Esophagus muscularis mucosa (tissue), 4 donors: ENCODE measurements at regions not wholly inside any gene's neighbourhood (a gene's known extent, or its start where the extent isn't known, plus 50 kb on each side); places are given as distances from the start of the nearest gene placed in this dataset.

ENCODE experiments used
- DNase-seq: peaks from one replicate; pipeline ENCODE4 v3.0.0-alpha.2; 2017; ENCODE audit errors: extremely low spot score
- H3K27ac ChIP-seq, 4 donors: fragments of 200-600 bp; sonication (generic); replicated peaks in 1 of 4; 1 replicate in 3 of 4; 2 replicates in 1 of 4; pipeline ENCODE4 v1.5.1; 2016 to 2019; ENCODE audit warnings: mild to moderate bottlenecking in 1 of 4
- H3K27me3 ChIP-seq, 4 donors: fragments of 200-600 bp; sonication (generic); one replicate each; pipeline versions ENCODE4 v1.5.1 to v1.6.0; 2016 to 2019
- H3K36me3 ChIP-seq, 4 donors: fragments of 200-600 bp; sonication (generic); one replicate each; pipeline ENCODE4 v1.5.1; 2016 to 2019
- H3K4me1 ChIP-seq, 4 donors: fragments of 200-600 bp; sonication (generic); one replicate each; pipeline ENCODE4 v1.5.1; 2016 to 2019
- H3K4me3 ChIP-seq, 4 donors: fragments of 200-600 bp; sonication (generic); 1 replicate in 2 of 4; 2 replicates in 2 of 4; pipeline ENCODE4 v1.5.1; 2016 to 2019; ENCODE audit warnings: mild to moderate bottlenecking in 4 of 4, moderate library complexity in 1 of 4
- H3K9me3 ChIP-seq, 4 donors: fragments of 200-600 bp; sonication (generic); 1 replicate in 3 of 4; 2 replicates in 1 of 4; pipeline ENCODE4 v1.5.1; 2016 to 2019
- CTCF ChIP-seq, 3 experiments: fragments of 200-600 bp in 2 of 3; fragments of 450-650 bp in 1 of 3; sonication (generic) in 2 of 3; IDR thresholded peaks; one replicate each; pipeline ENCODE4 v1.5.1; 2017 to 2019; ENCODE audit warnings: antibody characterized with exemption in 3 of 3, mild to moderate bottlenecking in 2 of 3, moderate library complexity in 1 of 3
- EP300 ChIP-seq: sonication (generic); formaldehyde crosslinking; IDR thresholded peaks from one replicate; pipeline ENCODE4 v1.6.1; 2017; ENCODE audit warnings: antibody characterized with exemption
- POLR2A ChIP-seq: fragments of 450-650 bp; IDR thresholded peaks from one replicate; pipeline ENCODE4 v1.6.1; 2017; ENCODE audit warnings: antibody characterized with exemption, moderate library complexity, mild to moderate bottlenecking, low read depth
- POLR2AphosphoS5 ChIP-seq, 2 donors: sonication (generic); formaldehyde crosslinking; IDR thresholded peaks; one replicate each; pipeline ENCODE4 v1.6.1; 2017; ENCODE audit warnings: antibody characterized with exemption in 2 of 2
- WGBS: methylation state at CpG from one replicate; pipeline ENCODE4 v1.1.5; 2018; 5-methylcytosine and 5-hydroxymethylcytosine counted together
- intact Hi-C: fragments of 100-400 bp; cut with DNase I; formaldehyde crosslinking; loops from one replicate; pipeline ENCODE4 v1.15.1; 2023

DNA sequence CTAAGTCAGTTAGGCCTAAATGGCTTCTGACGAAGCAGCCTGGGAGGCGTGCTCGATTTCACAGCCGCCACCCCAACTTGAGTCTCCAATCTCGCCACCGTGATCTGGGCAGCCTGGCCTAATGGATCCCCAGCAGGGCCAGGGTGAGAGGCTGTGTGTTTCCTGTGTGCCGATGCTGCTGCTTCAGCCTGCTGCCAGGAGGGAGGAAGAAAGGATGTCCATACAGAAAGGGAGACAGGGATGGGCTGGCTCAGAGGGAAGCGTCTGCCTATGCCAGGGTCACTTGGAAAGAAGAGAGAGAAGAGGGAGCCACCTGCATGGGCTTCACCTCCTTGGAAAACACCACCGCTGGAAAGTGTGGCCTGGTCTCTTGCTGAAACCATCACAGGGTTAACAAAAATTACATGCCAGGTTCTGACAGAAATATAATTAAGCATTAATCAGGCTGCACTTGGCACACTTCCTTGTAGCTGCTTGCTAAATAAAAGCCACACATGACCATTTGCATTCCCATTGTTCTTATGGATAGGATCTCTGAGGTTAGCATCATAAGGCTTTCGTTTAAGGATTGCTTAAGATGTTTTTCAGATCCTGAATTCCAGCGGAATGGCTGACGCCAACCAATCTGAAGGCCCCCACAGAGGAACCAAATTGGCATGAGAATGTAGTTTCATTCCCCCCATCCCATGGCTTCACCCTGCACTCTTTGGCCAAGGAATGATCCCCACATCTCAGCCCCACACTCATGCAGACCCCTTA, 108.8 kb upstream of the SLC1A4 start:
- Histone ChIP-seq H3K27ac (no peak overlapping the region), H3K9me3 (no peaks in the 10 kb centered on the region), H3K4me3 (no peak overlapping the region), H3K27me3 (no peaks in the 10 kb centered on the region), H3K4me1 (peaks cover 10 to 12% (median 11%) of the 10 kb centered on the region in 4 donors), H3K36me3 (no peaks in the 10 kb centered on the region)
- 84% methylated on average over 12 of the region's 12 CpGs for WGBS
- TF ChIP-seq CTCF (IDR thresholded peaks at IDR 0.05), result no peak
- no peak for TF ChIP-seq POLR2AphosphoS5 (IDR thresholded peaks at IDR 0.05)
- TF ChIP-seq EP300, result no peak
- TF ChIP-seq POLR2A, result no peak
- no peak for DNase-seq
- intact Hi-C loops, result no loop called here

GRCh38 chr2:64881037-64881492, 108.1 kb upstream of the SLC1A4 start:
- no peak overlapping the region for H3K4me3 ChIP-seq
- no peaks in the 10 kb centered on the region for H3K9me3 ChIP-seq
- no peak for DNase-seq
- 88% methylated on average over 6 of the region's 6 CpGs for WGBS
- TF ChIP-seq POLR2AphosphoS5 (IDR thresholded peaks at IDR 0.05), result no peak
- no peak for TF ChIP-seq POLR2A
- no peak for TF ChIP-seq CTCF (IDR thresholded peaks at IDR 0.05)
- no peak for TF ChIP-seq EP300
- no peak overlapping the region for H3K27ac ChIP-seq
- H3K4me1 ChIP-seq, result peaks cover 8 to 9% (median 8%) of the 10 kb centered on the region in 4 donors
- intact Hi-C loops, result no loop called here
- no peaks in the 10 kb centered on the region for H3K27me3 ChIP-seq
- no peaks in the 10 kb centered on the region for H3K36me3 ChIP-seq

- peaks cover 0 to 5% (median 0%) of the 10 kb centered on the region in 4 donors for H3K27me3 ChIP-seq
- no peak overlapping the region for H3K4me3 ChIP-seq
- no peak overlapping the region for H3K27ac ChIP-seq
- no peaks in the 10 kb centered on the region for H3K36me3 ChIP-seq
- no peak for DNase-seq
- no peaks in the 10 kb centered on the region for H3K4me1 ChIP-seq
- 85% methylated on average over 5 of the region's 5 CpGs for WGBS
- TF ChIP-seq POLR2A, result no peak
- no peak for TF ChIP-seq CTCF (IDR thresholded peaks at IDR 0.05)
- TF ChIP-seq POLR2AphosphoS5 (IDR thresholded peaks at IDR 0.05), result no peak
- no peak for TF ChIP-seq EP300
- intact Hi-C loops, result no loop called here
- peaks cover 0 to 7% (median 4%) of the 10 kb centered on the region in 4 donors for H3K9me3 ChIP-seq
Measured at GRCh38 chr2:64887565-64887964, 101.6 kb upstream of the SLC1A4 start.

GRCh38 chr2:64888591-64889309, 100.4 kb upstream of the SLC1A4 start:
- no peak overlapping the region for H3K4me3 ChIP-seq
- no peaks in the 10 kb centered on the region for H3K4me1 ChIP-seq
- intact Hi-C loops, result no loop called here
- WGBS, result 80% methylated on average over 10 of the region's 11 CpGs
- no peak overlapping the region for H3K27ac ChIP-seq
- H3K9me3 ChIP-seq, result peaks cover 0 to 7% (median 4%) of the 10 kb centered on the region in 4 donors
- H3K36me3 ChIP-seq, result no peaks in the 10 kb centered on the region
- H3K27me3 ChIP-seq, result peaks cover 0 to 5% (median 0%) of the 10 kb centered on the region in 4 donors
- no peak for DNase-seq
- TF ChIP-seq POLR2A (no peak), CTCF (IDR thresholded peaks at IDR 0.05) (no peak), POLR2AphosphoS5 (IDR thresholded peaks at IDR 0.05) (no peak), EP300 (no peak)
